Stimulated activated CD8-positive, alpha-beta memory T cell treated with anti-CD3 and anti-CD28 coated beads, Interleukin-15, amount 100 ng/mL, for 1 hour (primary cell): ENCODE measurements at regions not wholly inside any gene's neighbourhood (a gene's known extent, or its start where the extent isn't known, plus 50 kb on each side); places are given as distances from the start of the nearest gene placed in this dataset.
"Not testable (repeated sequence)": the region's sequence is repeated elsewhere in the genome, so short reads cannot be mapped to it uniquely, and the experiment has no call there.

Experiments used
- DNase-seq: peaks from one replicate; pipeline ENCODE4 v3.0.0-alpha.2; 2020; ENCODE audit warnings: low read depth

GRCh38 chr6:133108419-133108818 lies 132.7 kb upstream of the EYA4 start:
- no peak for DNase-seq

GRCh38 chr6:133114973-133115372 lies 126.2 kb upstream of the EYA4 start:
- DNase-seq, result no peak

DNA sequence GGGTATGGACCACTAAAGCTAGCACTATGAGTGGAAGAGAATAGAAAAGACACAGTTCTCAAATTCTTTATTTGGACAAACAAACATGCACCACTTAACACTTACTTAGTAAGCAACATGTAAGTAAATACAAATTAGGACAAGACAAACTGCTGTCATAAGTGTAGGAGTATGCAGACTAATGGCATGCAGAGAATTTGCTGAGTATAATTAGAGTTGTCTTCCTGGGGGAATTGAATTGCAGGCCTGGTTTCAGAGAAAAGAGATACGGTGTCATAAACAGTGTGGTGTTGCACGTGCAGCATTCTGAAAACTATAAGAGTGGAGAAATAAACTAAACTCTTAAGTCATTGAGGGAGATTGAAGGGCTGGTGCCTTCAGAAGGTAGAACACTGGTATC lies 125.2 kb upstream of the EYA4 start:
- no peak for DNase-seq

GRCh38 chr6:133128191-133128590 lies 113.0 kb upstream of the EYA4 start:
- no peak for DNase-seq

GRCh38 chr6:133129556-133129955 lies 111.6 kb upstream of the EYA4 start:
- no peak for DNase-seq

DNA sequence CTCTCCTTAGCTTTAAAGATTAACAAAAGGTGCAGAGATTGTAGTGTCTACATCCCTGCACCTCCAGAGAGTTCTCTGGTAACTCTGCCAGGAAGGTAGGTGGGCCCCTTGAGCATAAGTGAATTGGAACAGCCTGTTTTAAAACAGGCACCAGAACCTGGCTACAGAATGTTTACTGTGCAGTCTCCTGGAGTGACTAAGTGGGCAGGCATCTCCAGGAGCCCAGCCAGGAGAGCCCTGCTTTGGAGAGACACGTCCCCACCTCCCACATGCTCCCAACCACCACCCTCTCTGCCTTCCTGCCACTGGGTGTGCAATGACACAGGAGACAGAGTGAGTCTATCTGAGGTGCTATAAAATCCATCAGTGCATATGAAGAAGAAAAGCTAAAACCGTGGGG lies 110.3 kb upstream of the EYA4 start:
- DNase-seq, result no peak

GRCh38 chr6:133131621-133132465 lies 109.3 kb upstream of the EYA4 start:
- no peak for DNase-seq

- DNase-seq, result no peak
Observed at GRCh38 chr6:133132466-133132971, 108.6 kb upstream of the EYA4 start.

GRCh38 chr6:133136177-133136880 lies 104.8 kb upstream of the EYA4 start:
- no peak for DNase-seq

DNA sequence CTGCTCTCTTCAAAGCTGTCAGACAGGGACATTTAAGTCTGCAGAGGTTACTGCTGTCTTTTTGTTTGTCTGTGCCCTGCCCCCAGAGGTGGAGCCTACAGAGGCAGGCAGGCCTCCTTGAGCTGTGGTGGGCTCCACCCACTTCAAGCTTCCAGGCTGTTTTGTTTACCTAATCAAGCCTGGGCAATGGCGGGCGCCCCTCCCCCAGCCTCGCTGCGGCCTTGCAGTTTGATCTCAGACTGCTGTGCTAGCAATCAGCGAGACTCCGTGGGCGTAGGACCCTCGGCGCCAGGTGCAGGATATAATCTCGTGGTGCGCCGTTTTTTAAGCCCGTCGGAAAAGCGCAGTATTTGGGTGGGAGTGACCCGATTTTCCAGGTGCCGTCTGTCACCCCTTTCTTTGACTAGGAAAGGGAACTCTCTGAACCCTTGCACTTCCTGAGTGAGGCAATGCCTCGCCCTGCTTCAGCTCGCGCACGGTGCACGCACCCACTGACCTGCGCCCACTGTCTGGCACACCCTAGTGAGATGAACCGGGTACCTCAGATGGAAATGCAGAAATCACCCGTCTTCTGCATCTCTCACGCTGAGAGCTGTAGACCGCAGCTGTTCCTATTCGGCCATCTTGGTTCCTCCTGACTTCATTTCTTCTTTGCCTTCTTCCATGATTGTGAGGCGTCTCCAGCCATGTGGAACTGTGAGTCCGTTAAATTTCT lies 93.5 kb upstream of the EYA4 start:
- DNase-seq, result not testable (repeated sequence)

GRCh38 chr6:133156689-133157088 lies 84.5 kb upstream of the EYA4 start:
- DNase-seq, result no peak

- no peak for DNase-seq
Observed at GRCh38 chr6:133157995-133158394, 83.2 kb upstream of the EYA4 start.

DNA sequence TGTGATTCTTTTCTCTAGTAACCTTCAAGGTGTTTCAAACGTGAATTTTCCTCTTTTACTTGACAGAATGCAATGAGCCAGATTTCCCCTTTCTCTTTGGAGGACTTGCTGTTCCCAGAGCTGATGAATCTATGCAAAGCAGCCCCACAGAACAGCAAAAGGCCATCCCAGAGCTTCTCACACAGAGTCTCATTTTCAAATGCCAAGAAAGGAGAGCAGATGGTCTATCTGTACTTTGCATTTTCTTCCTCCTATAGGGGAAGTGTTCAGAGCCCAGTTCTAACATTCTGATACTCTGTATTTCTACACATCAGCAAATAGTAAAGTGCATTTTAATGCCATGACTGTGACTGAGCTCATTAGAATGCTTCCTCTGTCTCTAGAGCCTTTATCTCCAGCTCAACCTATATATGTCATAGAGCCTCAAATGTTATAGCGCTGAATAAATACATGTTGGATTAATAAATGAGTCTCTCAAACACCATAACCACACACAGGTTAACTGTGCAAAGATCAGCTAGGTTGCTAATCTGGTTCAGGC lies 81.8 kb upstream of the EYA4 start:
- DNase-seq, result no peak

DNA sequence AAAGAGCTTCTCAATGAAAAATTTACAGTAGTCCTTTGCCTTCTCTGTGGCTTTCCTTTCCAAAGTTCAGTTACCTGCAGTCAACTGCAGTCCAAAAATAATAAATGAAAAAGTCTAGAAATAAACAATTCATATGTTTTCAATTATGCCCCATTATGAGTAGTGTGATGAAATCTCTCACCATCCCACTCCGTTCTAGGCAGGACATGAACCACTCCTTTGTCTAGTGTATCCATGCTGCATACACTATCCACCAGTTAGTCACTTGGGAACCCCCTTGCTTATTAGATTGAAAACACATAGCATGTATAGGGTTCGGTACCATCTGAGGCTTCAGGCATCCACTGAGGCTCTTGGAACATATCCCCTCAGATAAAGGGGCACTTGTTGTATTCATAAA lies 80.6 kb upstream of the EYA4 start:
- no peak for DNase-seq

- DNase-seq, result no peak
Observed at GRCh38 chr6:133165235-133165634, 75.9 kb upstream of the EYA4 start.

GRCh38 chr6:133166766-133167165 lies 74.4 kb upstream of the EYA4 start:
- DNase-seq, result no peak

- no peak for DNase-seq
Observed at GRCh38 chr6:133169901-133170300, 71.3 kb upstream of the EYA4 start.

GRCh38 chr6:133170602-133171001 lies 70.6 kb upstream of the EYA4 start:
- no peak for DNase-seq

- no peak for DNase-seq
Observed at GRCh38 chr6:133171989-133172604, 69.1 kb upstream of the EYA4 start.

GRCh38 chr6:133173276-133173675 lies 67.9 kb upstream of the EYA4 start:
- no peak for DNase-seq

DNA sequence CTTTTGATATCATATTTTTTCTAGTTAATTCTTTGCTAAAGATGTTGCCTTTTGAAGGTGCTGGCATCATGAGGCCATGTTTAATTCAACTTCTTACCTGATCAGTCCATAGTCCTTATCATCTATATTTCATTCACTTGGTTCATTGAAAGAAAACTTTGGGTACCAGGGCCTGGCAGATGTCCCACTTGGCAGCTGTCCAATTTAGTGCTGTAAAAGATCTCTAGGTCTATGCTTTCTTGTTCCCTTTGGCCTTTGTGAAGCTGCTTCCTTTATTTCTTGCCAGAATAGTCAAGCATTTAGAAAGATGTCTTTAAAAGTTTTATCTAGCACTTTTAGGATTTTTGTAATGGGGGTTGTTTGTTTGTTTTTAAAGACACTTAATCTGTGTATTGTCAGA lies 61.7 kb upstream of the EYA4 start:
- no peak for DNase-seq

- no peak for DNase-seq
Observed at GRCh38 chr6:133183691-133184090, 57.5 kb upstream of the EYA4 start.
